Prostate gland (tissue), 2 donors: ENCODE measurements at regions not wholly inside any gene's neighbourhood (a gene's known extent, or its start where the extent isn't known, plus 50 kb on each side); places are given as distances from the start of the nearest gene placed in this dataset.

ENCODE experiments used
- DNase-seq: peaks from one replicate; pipeline ENCODE4 v3.0.0-alpha.2; 2019; ENCODE audit warnings: low spot score
- H3K27ac ChIP-seq, 2 donors: fragments of 200-600 bp; sonication (generic); 2 replicates each; pipeline ENCODE4 v1.5.1; 2017 to 2019
- H3K27me3 ChIP-seq: fragments of 200-600 bp; sonication (generic); replicated peaks from 2 replicates; pipeline ENCODE4 v1.5.1; 2019; ENCODE audit not compliant: insufficient read depth
- H3K36me3 ChIP-seq, 2 donors: fragments of 200-600 bp; sonication (generic); 1 replicate in 1 of 2; 2 replicates in 1 of 2; pipeline versions ENCODE4 v1.5.1 to v1.8.1; 2017 to 2019
- H3K4me1 ChIP-seq: fragments of 200-600 bp; sonication (generic); replicated peaks from 2 replicates; pipeline ENCODE4 v1.5.1; 2019
- H3K4me3 ChIP-seq, 2 donors: fragments of 200-600 bp; sonication (generic); 2 replicates each; pipeline ENCODE4 v1.5.1; 2017 to 2019
- H3K9me3 ChIP-seq: fragments of 200-600 bp; sonication (generic); 2 replicates; pipeline ENCODE4 v1.5.1; 2017
- POLR2A ChIP-seq: fragments of 450-650 bp; IDR thresholded peaks from one replicate; pipeline ENCODE4 v1.6.1; 2016; ENCODE audit warnings: antibody characterized with exemption, mild to moderate bottlenecking
- POLR2AphosphoS5 ChIP-seq: sonication (generic); formaldehyde crosslinking; IDR thresholded peaks from one replicate; pipeline ENCODE4 v1.6.1; 2017; ENCODE audit warnings: antibody characterized with exemption
- WGBS: methylation state at CpG from one replicate; pipeline ENCODE4 v1.1.5; 2018; 5-methylcytosine and 5-hydroxymethylcytosine counted together
- intact Hi-C: fragments of 100-400 bp; cut with DNase I; formaldehyde crosslinking; loops from one replicate; pipeline ENCODE4 v1.14.2; 2022
- TF ChIP-seq, protein P1 (sequence below), 4 experiments: fragments of 200-600 bp in 2 of 4; fragments of 450-650 bp in 2 of 4; sonication (generic) in 2 of 4; IDR thresholded peaks; 1 replicate in 3 of 4; 2 replicates in 1 of 4; pipeline ENCODE4 v1.5.1; 2016 to 2019; ENCODE audit warnings: antibody characterized with exemption in 4 of 4, mild to moderate bottlenecking in 2 of 4, moderate library complexity in 2 of 4

DNA sequence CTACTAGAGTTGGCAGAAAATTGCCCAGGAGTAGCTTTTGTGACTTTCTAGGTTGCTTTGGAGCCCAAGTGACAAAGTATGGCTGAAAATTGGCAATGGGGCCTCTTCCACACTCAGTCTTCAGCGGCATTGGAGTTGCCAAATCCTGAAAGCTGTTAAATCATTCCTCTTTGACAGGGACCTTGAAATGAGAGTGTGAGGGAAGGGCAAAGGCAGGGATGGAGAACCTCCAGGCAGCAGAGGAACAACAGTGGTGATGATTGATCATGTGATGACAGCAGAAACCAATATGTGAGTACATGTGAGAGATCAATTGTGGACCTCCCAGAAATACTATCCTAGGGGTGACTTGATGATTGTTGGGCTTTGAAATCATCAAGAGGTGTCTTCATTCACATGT is 393.9 kb downstream of the KIF16B start:
- Histone ChIP-seq H3K4me1 (no peaks in the 10 kb centered on the region), H3K9me3 (no peaks in the 10 kb centered on the region), H3K27me3 (no peaks in the 10 kb centered on the region), H3K4me3 (no peak overlapping the region), H3K27ac (no peak overlapping the region), H3K36me3 (no peaks in the 10 kb centered on the region)
- intact Hi-C loops: no loop called here
- no peak for DNase-seq
- whole genome bisulfite sequencing: 78% methylated on average over 1 of the region's 1 CpG
- TF ChIP-seq POLR2A (no peak), POLR2AphosphoS5 (no peak)
- TF ChIP-seq, protein P1, sequence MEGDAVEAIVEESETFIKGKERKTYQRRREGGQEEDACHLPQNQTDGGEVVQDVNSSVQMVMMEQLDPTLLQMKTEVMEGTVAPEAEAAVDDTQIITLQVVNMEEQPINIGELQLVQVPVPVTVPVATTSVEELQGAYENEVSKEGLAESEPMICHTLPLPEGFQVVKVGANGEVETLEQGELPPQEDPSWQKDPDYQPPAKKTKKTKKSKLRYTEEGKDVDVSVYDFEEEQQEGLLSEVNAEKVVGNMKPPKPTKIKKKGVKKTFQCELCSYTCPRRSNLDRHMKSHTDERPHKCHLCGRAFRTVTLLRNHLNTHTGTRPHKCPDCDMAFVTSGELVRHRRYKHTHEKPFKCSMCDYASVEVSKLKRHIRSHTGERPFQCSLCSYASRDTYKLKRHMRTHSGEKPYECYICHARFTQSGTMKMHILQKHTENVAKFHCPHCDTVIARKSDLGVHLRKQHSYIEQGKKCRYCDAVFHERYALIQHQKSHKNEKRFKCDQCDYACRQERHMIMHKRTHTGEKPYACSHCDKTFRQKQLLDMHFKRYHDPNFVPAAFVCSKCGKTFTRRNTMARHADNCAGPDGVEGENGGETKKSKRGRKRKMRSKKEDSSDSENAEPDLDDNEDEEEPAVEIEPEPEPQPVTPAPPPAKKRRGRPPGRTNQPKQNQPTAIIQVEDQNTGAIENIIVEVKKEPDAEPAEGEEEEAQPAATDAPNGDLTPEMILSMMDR (IDR thresholded peaks at IDR 0.05): no peak

DNA sequence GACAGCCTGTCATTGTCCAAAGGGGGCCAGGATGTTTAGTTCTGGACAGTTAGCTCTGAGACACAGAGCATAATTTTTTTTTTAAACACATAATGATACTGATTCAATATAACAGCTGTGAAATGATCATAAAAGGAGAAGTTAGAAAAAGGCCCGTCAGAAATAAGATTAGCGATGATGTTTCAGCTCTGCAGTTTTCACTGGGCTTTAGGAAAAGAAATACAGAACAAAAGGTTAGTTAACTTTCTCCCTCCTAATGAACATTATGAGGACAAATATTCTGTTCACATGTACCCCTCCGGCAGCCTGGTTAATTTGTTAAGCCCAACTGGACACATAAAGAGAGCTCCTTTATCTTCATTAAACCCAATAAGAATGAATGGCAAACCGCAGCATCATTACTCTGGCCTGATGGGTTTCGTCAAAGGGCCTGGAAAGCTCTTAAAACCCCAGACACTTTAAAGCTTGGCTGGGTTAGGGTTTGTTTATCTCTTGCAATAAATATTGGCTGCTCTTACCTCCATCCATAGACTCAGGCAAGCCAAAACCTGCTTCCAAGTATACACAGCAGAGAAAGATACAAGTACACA is 394.6 kb downstream of the KIF16B start:
- H3K36me3 ChIP-seq: no peaks in the 10 kb centered on the region
- intact Hi-C loops: no loop called here
- 27% methylated on average over 5 of the region's 5 CpGs for WGBS
- H3K27me3 ChIP-seq: no peaks in the 10 kb centered on the region
- TF ChIP-seq POLR2AphosphoS5 (no peak), POLR2A (no peak)
- TF ChIP-seq, protein P1 (IDR thresholded peaks at IDR 0.05): no peak
- no peaks in the 10 kb centered on the region for H3K9me3 ChIP-seq
- H3K4me3 ChIP-seq: no peak overlapping the region
- H3K27ac ChIP-seq: no peak overlapping the region
- H3K4me1 ChIP-seq: no peaks in the 10 kb centered on the region
- no peak for DNase-seq

DNA sequence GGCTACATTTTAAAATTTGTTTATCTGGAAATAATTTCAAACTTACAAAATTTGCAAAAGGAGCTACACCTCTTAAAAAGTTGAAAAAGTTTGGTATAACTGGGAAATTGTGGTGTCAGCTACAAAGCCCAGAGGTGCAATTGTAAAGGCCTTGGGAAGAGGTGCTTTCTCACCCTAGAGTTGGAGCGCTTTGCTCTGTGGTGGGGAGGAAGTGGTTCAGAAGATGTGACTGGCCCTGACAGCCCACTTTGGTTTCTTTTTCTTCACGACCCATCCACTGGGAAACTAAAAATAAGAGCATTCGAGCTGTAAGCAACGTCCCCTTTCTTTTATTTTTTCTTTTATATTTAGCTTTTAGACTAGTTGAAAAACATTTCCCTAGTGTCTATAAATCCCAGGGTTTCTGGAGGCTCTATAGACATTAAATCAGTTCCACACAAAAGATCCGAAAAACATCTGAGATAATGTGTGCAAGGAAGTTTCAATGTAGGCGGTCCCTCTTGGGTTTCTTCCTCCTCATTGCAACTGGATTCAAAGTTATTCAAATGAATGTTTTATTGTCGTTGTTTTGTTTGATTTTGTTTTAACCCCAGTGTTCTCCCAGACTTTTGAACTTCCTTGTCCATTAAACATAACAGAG is 397.8 kb downstream of the KIF16B start:
- TF ChIP-seq, protein P1 (IDR thresholded peaks at IDR 0.05): no peak
- no peak for TF ChIP-seq POLR2AphosphoS5
- TF ChIP-seq POLR2A: no peak
- WGBS: 79% methylated on average over 7 of the region's 7 CpGs

DNA sequence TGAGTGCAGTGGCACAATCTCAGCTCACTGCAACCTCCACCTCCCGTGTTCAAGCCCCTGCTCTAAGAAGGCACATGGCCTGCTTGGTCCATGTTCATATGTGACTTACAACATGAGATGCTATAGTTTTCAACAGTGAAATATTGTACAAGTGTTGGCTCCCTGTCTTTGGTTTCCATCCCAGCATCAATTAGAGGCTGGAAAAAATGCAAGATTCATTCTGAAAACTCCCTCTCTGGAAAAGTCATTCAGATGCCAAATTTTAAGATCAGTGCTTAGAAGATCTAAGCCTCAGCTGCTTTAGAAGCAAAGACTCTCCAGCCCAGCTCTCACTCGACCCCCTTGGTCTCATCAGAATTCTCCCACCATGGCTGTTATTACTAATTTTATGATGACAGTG is 398.9 kb downstream of the KIF16B start:
- H3K4me1 ChIP-seq: no peaks in the 10 kb centered on the region
- 73% methylated on average over 2 of the region's 2 CpGs for WGBS

More for the DNA sequence above, 397.8 kb downstream of the KIF16B start:
- Histone ChIP-seq H3K4me3 (no peak overlapping the region), H3K36me3 (no peaks in the 10 kb centered on the region), H3K4me1 (no peaks in the 10 kb centered on the region), H3K27me3 (no peaks in the 10 kb centered on the region), H3K9me3 (no peaks in the 10 kb centered on the region), H3K27ac (no peak overlapping the region)
- no peak for DNase-seq
- intact Hi-C loops: no loop called here

More for the DNA sequence above, 398.9 kb downstream of the KIF16B start:
- Histone ChIP-seq H3K4me3 (no peak overlapping the region), H3K36me3 (no peaks in the 10 kb centered on the region), H3K9me3 (no peaks in the 10 kb centered on the region), H3K27ac (no peak overlapping the region), H3K27me3 (no peaks in the 10 kb centered on the region)
- TF ChIP-seq, protein P1 (IDR thresholded peaks at IDR 0.05): no peak
- TF ChIP-seq POLR2A (no peak), POLR2AphosphoS5 (no peak)
- intact Hi-C loops: no loop called here
- DNase-seq: no peak
